ENCODE measurements at regions not wholly inside any gene's neighbourhood (a gene's known extent, or its start where the extent isn't known, plus 50 kb on each side); places are given as distances from the start of the nearest gene placed in this dataset.

DNA sequence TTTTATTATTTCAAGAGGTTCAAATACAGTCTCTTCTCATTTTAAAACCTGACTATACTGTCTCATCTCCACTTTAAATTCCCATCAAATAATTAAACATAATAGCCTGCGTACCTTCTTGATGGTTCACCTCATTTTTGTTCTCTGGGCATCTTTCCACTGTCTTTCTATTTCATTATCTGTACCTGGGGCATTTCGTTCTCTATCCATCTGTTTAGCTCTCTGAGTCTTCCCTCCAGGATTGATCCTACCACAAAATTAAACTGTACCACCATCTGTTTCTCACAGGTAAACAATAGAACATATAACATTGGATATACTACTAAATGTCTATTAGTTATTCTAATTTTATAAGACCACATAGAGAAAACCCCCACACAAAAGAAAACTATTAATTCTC, 1331.4 kb downstream of the NSUN3 start:
- Histone ChIP-seq H2AFZ (ENCODE audit: low read depth, low read length) (no peak overlapping the region), H3K9me3 (ENCODE audit: insufficient read depth, low read length, severe bottlenecking) (no peaks in the 10 kb centered on the region), H3K36me3 (ENCODE audit: insufficient read depth, low read length) (no peaks in the 10 kb centered on the region), H3K79me2 (ENCODE audit: insufficient read depth, low read length) (no peaks in the 10 kb centered on the region), H3K27me3 (ENCODE audit: insufficient read depth, low read length, poor library complexity) (no peaks in the 10 kb centered on the region), H3K4me1 (ENCODE audit: insufficient read depth, low read length) (no peaks in the 10 kb centered on the region), H3K9ac (ENCODE audit: low read depth, low read length) (no peak overlapping the region), H3K27ac (ENCODE audit: low read length) (no peak overlapping the region), H4K20me1 (ENCODE audit: insufficient read depth, low read length) (no peaks in the 10 kb centered on the region), H3K4me2 (ENCODE audit: insufficient read depth, low read length) (no peak overlapping the region), H3K4me3 (ENCODE audit: low read depth in 1 of 2, low read length in 2 of 2) (no peak overlapping the region)
- TF ChIP-seq CTCF (IDR thresholded peaks at IDR 0.05; ENCODE audit: borderline replicate concordance, extremely low read depth, low read length, poor library complexity, severe bottlenecking) (no peak), EZH2 (IDR thresholded peaks at IDR 0.05; ENCODE audit: borderline replicate concordance, low read depth, low read length, severe bottlenecking) (no peak)
- DNase-seq (no peak), ATAC-seq (ENCODE audit: insufficient read depth, low read depth) (no peak)

DNA sequence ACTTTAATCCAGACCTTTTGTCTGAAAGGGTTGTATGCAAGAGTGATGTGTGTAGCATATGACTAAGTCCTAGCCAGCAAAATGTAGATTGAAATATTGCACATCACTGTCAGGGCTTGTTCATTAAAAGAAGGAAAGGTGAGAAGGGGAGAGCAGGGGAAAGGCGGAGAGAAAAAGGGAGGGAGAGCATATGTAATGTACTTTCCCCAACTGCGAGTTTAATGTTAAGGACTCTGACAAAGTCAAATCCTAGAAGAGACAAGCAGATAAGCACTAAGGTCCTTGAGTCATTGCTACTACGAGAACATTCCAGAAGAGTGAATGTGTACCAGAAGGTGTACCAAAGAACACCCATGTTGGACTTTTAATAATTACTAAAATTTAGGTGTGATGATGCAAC, 1336.7 kb downstream of the NSUN3 start:
- DNase-seq (no peak), ATAC-seq (ENCODE audit: insufficient read depth, low read depth) (no peak)
- Histone ChIP-seq H2AFZ (ENCODE audit: low read depth, low read length) (no peak overlapping the region), H3K4me3 (ENCODE audit: low read depth in 1 of 2, low read length in 2 of 2) (no peak overlapping the region), H3K4me1 (ENCODE audit: insufficient read depth, low read length) (no peaks in the 10 kb centered on the region), H3K27ac (ENCODE audit: low read length) (no peak overlapping the region), H3K9ac (ENCODE audit: low read depth, low read length) (no peak overlapping the region), H3K27me3 (ENCODE audit: insufficient read depth, low read length, poor library complexity) (no peaks in the 10 kb centered on the region), H4K20me1 (ENCODE audit: insufficient read depth, low read length) (no peaks in the 10 kb centered on the region), H3K9me3 (ENCODE audit: insufficient read depth, low read length, severe bottlenecking) (no peaks in the 10 kb centered on the region), H3K4me2 (ENCODE audit: insufficient read depth, low read length) (no peak overlapping the region), H3K36me3 (ENCODE audit: insufficient read depth, low read length) (no peaks in the 10 kb centered on the region), H3K79me2 (ENCODE audit: insufficient read depth, low read length) (no peaks in the 10 kb centered on the region)
- no peak for TF ChIP-seq EZH2 (IDR thresholded peaks at IDR 0.05; ENCODE audit: borderline replicate concordance, low read depth, low read length, severe bottlenecking)
- no peak for TF ChIP-seq CTCF (IDR thresholded peaks at IDR 0.05; ENCODE audit: borderline replicate concordance, extremely low read depth, low read length, poor library complexity, severe bottlenecking)

- no peaks in the 10 kb centered on the region for H3K27me3 ChIP-seq (ENCODE audit: insufficient read depth, low read length, poor library complexity)
- no peaks in the 10 kb centered on the region for H4K20me1 ChIP-seq (ENCODE audit: insufficient read depth, low read length)
- ATAC-seq (ENCODE audit: insufficient read depth, low read depth) (no peak), DNase-seq (no peak)
- no peak overlapping the region for H3K4me3 ChIP-seq (ENCODE audit: low read depth in 1 of 2, low read length in 2 of 2)
- H3K79me2 ChIP-seq (ENCODE audit: insufficient read depth, low read length) = no peaks in the 10 kb centered on the region
- H3K36me3 ChIP-seq (ENCODE audit: insufficient read depth, low read length) = no peaks in the 10 kb centered on the region
- no peak overlapping the region for H2AFZ ChIP-seq (ENCODE audit: low read depth, low read length)
- H3K9me3 ChIP-seq (ENCODE audit: insufficient read depth, low read length, severe bottlenecking) = no peaks in the 10 kb centered on the region
- no peak overlapping the region for H3K4me2 ChIP-seq (ENCODE audit: insufficient read depth, low read length)
- H3K4me1 ChIP-seq (ENCODE audit: insufficient read depth, low read length) = no peaks in the 10 kb centered on the region
- TF ChIP-seq CTCF (IDR thresholded peaks at IDR 0.05; ENCODE audit: borderline replicate concordance, extremely low read depth, low read length, poor library complexity, severe bottlenecking) = no peak
- no peak for TF ChIP-seq EZH2 (IDR thresholded peaks at IDR 0.05; ENCODE audit: borderline replicate concordance, low read depth, low read length, severe bottlenecking)
- H3K9ac ChIP-seq (ENCODE audit: low read depth, low read length) = no peak overlapping the region
- no peak overlapping the region for H3K27ac ChIP-seq (ENCODE audit: low read length)
Observed at GRCh38 chr3:95401693-95402092, 1338.8 kb downstream of the NSUN3 start.

All from DND-41 (cell line).